HepG2 (cell line): ENCODE measurements at regions not wholly inside any gene's neighbourhood (a gene's known extent, or its start where the extent isn't known, plus 50 kb on each side); places are given as distances from the start of the nearest gene placed in this dataset.

Source experiments
- ATAC-seq: fragments of 200-7000 bp; cut with Tn5 transposase; 3 replicates; pipeline ENCODE4 v1.9.1; 2020; ENCODE audit warnings: mild to moderate bottlenecking, moderate library complexity
- BruUV-seq: library from RNA; stranded (reverse); fragments of 400-500 nt; replicated peaks from 2 replicates; lab custom pipeline; 2021; lab: Mats Ljungman, UMichigan
- CTCF ChIA-PET: fragments of 300-600 bp; formaldehyde crosslinking; extraction: SDS; loops from one replicate; lab custom pipeline; 2021; ENCODE audit warnings: low total read pairs, inconsistent platforms, low intra/inter-chr PET ratio; lab: Yijun Ruan, JAX
- POLR2A ChIA-PET: fragments of 350-600 bp; sonication (Branson Sonifier 250); formaldehyde crosslinking; loops from one replicate; lab custom pipeline; 2020; ENCODE audit warnings: antibody characterized with exemption, inconsistent platforms; lab: Yijun Ruan, JAX
- DNase-seq: peaks from one replicate; pipeline ENCODE4 v3.0.0-alpha.2; 2015; ENCODE audit warnings: low spot score
- FAIRE-seq: peaks from 3 replicates; lab custom pipeline; 2011; peaks lifted over from hg19 to GRCh38; lab: Jason Lieb, UNC
- H2AFZ ChIP-seq: one replicate; pipeline ENCODE4 v1.6.1; 2011; ENCODE audit warnings: low read length, inconsistent platforms
- H3K27ac ChIP-seq: fragments of 300-600 bp; 3 replicates; pipeline ENCODE4 v1.8.0; 2011; ENCODE audit warnings: mixed run types, mild to moderate bottlenecking, mixed read lengths, low read length, inconsistent platforms; ENCODE audit not compliant: insufficient read depth; ENCODE audit errors: extremely low read length
- H3K27me3 ChIP-seq, 2 experiments: fragments of 200-600 bp in 1 of 2; 2 replicates in 1 of 2; 3 replicates in 1 of 2; pipeline versions ENCODE4 v1.6.0 to v1.8.0; 2011; ENCODE audit warnings: low read length in 2 of 2, mild to moderate bottlenecking in 2 of 2, moderate library complexity in 2 of 2, inconsistent platforms in 1 of 2; ENCODE audit not compliant: insufficient read depth in 2 of 2, control insufficient read depth in 1 of 2
- H3K36me3 ChIP-seq, 2 experiments: fragments of 200-600 bp in 1 of 2; replicated peaks in 1 of 2; 2 replicates in 1 of 2; 3 replicates in 1 of 2; pipeline versions ENCODE4 v1.5.1 to v1.8.0; 2011; ENCODE audit warnings: low read length in 2 of 2, inconsistent platforms in 1 of 2; ENCODE audit not compliant: insufficient read depth in 2 of 2, control insufficient read depth in 1 of 2
- H3K4me1 ChIP-seq: 2 replicates; pipeline ENCODE4 v1.5.1; 2012; ENCODE audit warnings: low read length, inconsistent platforms; ENCODE audit not compliant: insufficient read depth
- H3K4me2 ChIP-seq: 2 replicates; pipeline ENCODE4 v1.6.0; 2011; ENCODE audit warnings: low read depth, low read length, inconsistent platforms
- H3K4me3 ChIP-seq, 3 experiments: fragments of 200-600 bp in 1 of 3; sonication (generic), shearing (Covaris generic) in 1 of 3; replicated peaks in 1 of 3; 2 replicates each; pipeline ENCODE4 v1.5.1; 2011 to 2016; ENCODE audit warnings: low read length in 3 of 3, inconsistent platforms in 2 of 3, low read depth in 2 of 3, mild to moderate bottlenecking in 2 of 3, control low read depth in 1 of 3, mixed read lengths in 1 of 3; ENCODE audit not compliant: insufficient read depth in 1 of 3
- H3K79me2 ChIP-seq: one replicate; pipeline ENCODE4 v1.6.1; 2011; ENCODE audit warnings: low read length, inconsistent platforms; ENCODE audit not compliant: insufficient read depth
- H3K9ac ChIP-seq: 2 replicates; pipeline ENCODE4 v1.6.0; 2011; ENCODE audit warnings: mild to moderate bottlenecking, low read depth, low read length, inconsistent platforms; ENCODE audit not compliant: insufficient read depth
- H3K9me3 ChIP-seq: 2 replicates; pipeline ENCODE4 v1.5.1; 2012; ENCODE audit warnings: mild to moderate bottlenecking, low read length
- H4K20me1 ChIP-seq: 2 replicates; pipeline ENCODE4 v1.6.0; 2011; ENCODE audit warnings: inconsistent platforms, mild to moderate bottlenecking, low read length, moderate library complexity; ENCODE audit not compliant: insufficient read depth
- CREB1 ChIP-seq, 2 experiments: fragments of 450-650 bp in 1 of 2; IDR thresholded peaks; 2 replicates each; pipeline ENCODE4 v1.6.1; 2016 to 2017; ENCODE audit warnings: control low read depth in 1 of 2, mild to moderate bottlenecking in 1 of 2, missing compliant biosample characterization in 1 of 2, missing genetic modification characterization in 1 of 2
- FOSL1 ChIP-seq: sonication (generic); formaldehyde crosslinking; IDR thresholded peaks from 2 replicates; pipeline ENCODE4 v1.9.0; 2021; ENCODE audit warnings: missing genetic modification reagents, borderline replicate concordance
- KDM2A ChIP-seq: sonication (generic); formaldehyde crosslinking; IDR thresholded peaks from 2 replicates; pipeline ENCODE4 v1.4.0; 2020; ENCODE audit warnings: low read depth, missing genetic modification reagents, borderline replicate concordance
- SP2 ChIP-seq: sonication (generic); formaldehyde crosslinking; IDR thresholded peaks from 2 replicates; pipeline ENCODE4 v1.5.1; 2020; ENCODE audit warnings: mild to moderate bottlenecking, missing genetic modification reagents
- YEATS4 ChIP-seq: sonication (generic); formaldehyde crosslinking; IDR thresholded peaks from 2 replicates; pipeline ENCODE4 v1.4.0; 2020; ENCODE audit warnings: missing genetic modification reagents, borderline replicate concordance
- ZEB1 ChIP-seq: IDR thresholded peaks from 2 replicates; pipeline ENCODE4 v1.6.1; 2012; ENCODE audit warnings: mild to moderate bottlenecking, low read depth, inconsistent platforms; ENCODE audit not compliant: insufficient replicate concordance
- ZNF253 ChIP-seq: sonication (generic); formaldehyde crosslinking; IDR thresholded peaks from 2 replicates; pipeline ENCODE4 v1.8.0; 2022; ENCODE audit warnings: mild to moderate bottlenecking, missing genetic modification reagents, borderline replicate concordance
- ZNF256 ChIP-seq: sonication (generic); formaldehyde crosslinking; conservative IDR thresholded peaks from 2 replicates; pipeline ENCODE4 v1.4.0; 2020; ENCODE audit warnings: missing genetic modification reagents
- ZNF329 ChIP-seq: sonication (generic); formaldehyde crosslinking; IDR thresholded peaks from 2 replicates; pipeline ENCODE4 v1.9.0; 2021; ENCODE audit warnings: low read depth, mild to moderate bottlenecking, missing genetic modification reagents
- ZNF432 ChIP-seq: sonication (generic); formaldehyde crosslinking; IDR thresholded peaks from 2 replicates; pipeline ENCODE4 v1.5.0; 2020; ENCODE audit warnings: missing genetic modification reagents, mild to moderate bottlenecking, borderline replicate concordance
- ZNF570 ChIP-seq: sonication (generic); formaldehyde crosslinking; IDR thresholded peaks from 2 replicates; pipeline ENCODE4 v1.4.0; 2020; ENCODE audit warnings: mild to moderate bottlenecking, missing genetic modification reagents, borderline replicate concordance
- ZNF678 ChIP-seq: sonication (generic); formaldehyde crosslinking; IDR thresholded peaks from 2 replicates; pipeline ENCODE4 v1.4.0; 2020; ENCODE audit warnings: mild to moderate bottlenecking, missing genetic modification reagents
- ZSCAN20 ChIP-seq: sonication (generic); formaldehyde crosslinking; IDR thresholded peaks from 2 replicates; pipeline ENCODE4 v1.4.0; 2020; ENCODE audit warnings: missing genetic modification reagents, mild to moderate bottlenecking, borderline replicate concordance
- WGBS: methylation state at CpG from one replicate; pipeline ENCODE4 v1.1.6; 2017; ENCODE audit warnings: low lambda C conversion rate; 5-methylcytosine and 5-hydroxymethylcytosine counted together
- in situ Hi-C: cut with HindIII; loops from 2 replicates; pipeline ENCODE4 v1.10.0; 2017; ENCODE audit warnings: low pct_unique_long_range_greater_than_20kb; ENCODE audit not compliant: extremely low pct_ligation_motif_present
- intact Hi-C: fragments of 100-400 bp; cut with micrococcal nuclease; formaldehyde crosslinking; loops from one replicate; pipeline ENCODE4 v1.10.0; 2022; ENCODE audit not compliant: unreplicated experiment
- TF ChIP-seq, protein P1 (sequence below): sonication (generic); formaldehyde crosslinking; IDR thresholded peaks from 2 replicates; pipeline ENCODE4 v1.8.0; 2022; ENCODE audit warnings: mild to moderate bottlenecking, missing genetic modification reagents, moderate library complexity
- TF ChIP-seq, protein P2 (sequence below): sonication (generic); formaldehyde crosslinking; IDR thresholded peaks from 2 replicates; pipeline ENCODE4 v1.4.0; 2020; ENCODE audit warnings: missing genetic modification reagents
- TF ChIP-seq, protein P3 (sequence below): sonication (generic); formaldehyde crosslinking; IDR thresholded peaks from 2 replicates; pipeline ENCODE4 v1.4.0; 2020; ENCODE audit warnings: mild to moderate bottlenecking, missing genetic modification reagents

DNA sequence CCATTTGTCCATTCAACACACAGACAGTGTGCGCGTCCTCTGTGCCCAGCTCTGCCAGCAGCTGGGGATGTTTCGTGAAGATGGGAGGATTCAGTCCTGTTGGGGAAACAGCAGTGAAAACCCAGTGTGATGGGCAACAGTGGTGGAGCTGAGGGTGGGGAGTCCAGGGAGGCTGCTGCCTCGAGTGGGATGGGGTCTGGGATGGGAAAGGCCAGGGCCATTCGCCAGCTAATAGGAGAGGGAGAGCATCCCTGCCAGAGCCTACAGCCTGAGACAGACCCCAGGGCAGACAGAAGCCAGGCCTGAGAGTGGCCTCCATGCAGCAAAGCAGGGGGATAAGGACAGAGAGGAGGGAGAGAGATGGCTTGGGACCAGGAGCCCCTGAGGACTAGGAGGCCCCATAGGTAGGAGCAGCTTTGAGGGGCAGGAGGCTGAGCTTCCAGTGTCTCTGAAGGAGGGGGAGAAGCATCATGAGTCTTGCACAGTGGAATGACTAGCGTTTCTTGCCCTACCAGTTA is 252.6 kb downstream of the NPHP4 start (continued):
- TF ChIP-seq CREB1 (IDR thresholded peaks at IDR 0.05) (no peak), CREB1 (CRISPR knock-in tag; IDR thresholded peaks at IDR 0.05) (no peak), SP2 (CRISPR knock-in tag) (no peak), ZNF678 (no peak)
- TF ChIP-seq, protein P1, sequence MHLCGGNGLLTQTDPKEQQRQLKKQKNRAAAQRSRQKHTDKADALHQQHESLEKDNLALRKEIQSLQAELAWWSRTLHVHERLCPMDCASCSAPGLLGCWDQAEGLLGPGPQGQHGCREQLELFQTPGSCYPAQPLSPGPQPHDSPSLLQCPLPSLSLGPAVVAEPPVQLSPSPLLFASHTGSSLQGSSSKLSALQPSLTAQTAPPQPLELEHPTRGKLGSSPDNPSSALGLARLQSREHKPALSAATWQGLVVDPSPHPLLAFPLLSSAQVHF = no peak

DNA sequence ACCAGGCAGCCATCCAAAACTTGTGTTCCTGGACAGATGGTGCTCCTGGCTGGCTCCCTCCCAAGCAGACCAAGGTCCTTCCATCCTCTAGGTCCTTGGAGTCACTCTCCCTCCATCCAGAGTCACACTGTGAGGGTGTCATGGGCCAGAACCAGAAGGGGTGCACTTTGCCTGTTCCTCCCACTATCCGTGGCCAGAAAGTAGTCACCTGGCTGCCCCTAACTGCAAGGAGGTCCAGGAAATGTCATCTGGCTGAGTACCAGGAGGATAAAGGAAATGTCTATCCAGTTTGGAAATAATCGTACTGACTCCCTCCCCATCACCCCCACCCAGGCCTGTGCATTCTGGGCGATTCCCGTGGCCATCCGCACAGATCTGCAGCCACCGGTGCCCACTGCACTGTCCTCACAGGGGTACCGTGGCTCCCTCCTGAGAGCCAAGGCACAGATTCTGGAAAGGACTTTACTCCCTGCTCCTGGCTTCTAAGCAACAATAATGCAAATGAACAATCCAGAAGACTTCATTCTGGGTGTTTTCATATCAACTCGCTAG is 253.2 kb downstream of the NPHP4 start:
- H3K9me3 ChIP-seq = no peaks in the 10 kb centered on the region
- peaks cover 5 to 21% of the 10 kb centered on the region in 2 experiments; a peak in 4 of 5 replicates for H3K27me3 ChIP-seq

DNA sequence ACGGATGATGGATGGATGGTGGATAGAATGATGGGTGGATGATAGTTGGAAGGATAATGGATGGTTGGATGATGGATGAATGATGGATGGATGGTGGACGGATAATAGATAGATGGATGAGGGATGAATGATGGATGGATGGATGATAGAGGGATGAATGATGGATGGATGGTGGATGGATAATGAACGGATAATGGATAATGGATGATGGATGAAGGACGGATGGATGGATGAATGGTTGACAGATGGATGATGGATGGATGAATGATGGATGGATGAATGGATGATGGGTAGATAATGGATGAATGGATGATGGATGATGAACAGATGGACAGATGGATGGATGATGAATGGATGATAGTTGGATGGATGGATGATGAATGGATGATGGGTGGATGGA is 255.1 kb downstream of the NPHP4 start:
- WGBS = 13% methylated on average over 4 of the region's 4 CpGs
- ChIA-PET POLR2A (no interaction called here), CTCF (no interaction called here)
- TF ChIP-seq ZNF253 (CRISPR knock-in tag) (no peak), YEATS4 (CRISPR knock-in tag) (no peak), ZNF432 (CRISPR knock-in tag) (no peak), ZNF256 (no peak), FOSL1 (CRISPR knock-in tag) (no peak), ZSCAN20 (no peak), ZNF329 (CRISPR knock-in tag) (no peak)
- TF ChIP-seq, protein P2, sequence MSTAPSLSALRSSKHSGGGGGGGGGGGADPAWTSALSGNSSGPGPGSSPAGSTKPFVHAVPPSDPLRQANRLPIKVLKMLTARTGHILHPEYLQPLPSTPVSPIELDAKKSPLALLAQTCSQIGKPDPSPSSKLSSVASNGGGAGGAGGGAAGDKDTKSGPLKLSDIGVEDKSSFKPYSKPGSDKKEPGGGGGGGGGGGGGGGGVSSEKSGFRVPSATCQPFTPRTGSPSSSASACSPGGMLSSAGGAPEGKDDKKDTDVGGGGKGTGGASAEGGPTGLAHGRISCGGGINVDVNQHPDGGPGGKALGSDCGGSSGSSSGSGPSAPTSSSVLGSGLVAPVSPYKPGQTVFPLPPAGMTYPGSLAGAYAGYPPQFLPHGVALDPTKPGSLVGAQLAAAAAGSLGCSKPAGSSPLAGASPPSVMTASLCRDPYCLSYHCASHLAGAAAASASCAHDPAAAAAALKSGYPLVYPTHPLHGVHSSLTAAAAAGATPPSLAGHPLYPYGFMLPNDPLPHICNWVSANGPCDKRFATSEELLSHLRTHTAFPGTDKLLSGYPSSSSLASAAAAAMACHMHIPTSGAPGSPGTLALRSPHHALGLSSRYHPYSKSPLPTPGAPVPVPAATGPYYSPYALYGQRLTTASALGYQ (CRISPR knock-in tag) = no peak
- TF ChIP-seq, protein P3, sequence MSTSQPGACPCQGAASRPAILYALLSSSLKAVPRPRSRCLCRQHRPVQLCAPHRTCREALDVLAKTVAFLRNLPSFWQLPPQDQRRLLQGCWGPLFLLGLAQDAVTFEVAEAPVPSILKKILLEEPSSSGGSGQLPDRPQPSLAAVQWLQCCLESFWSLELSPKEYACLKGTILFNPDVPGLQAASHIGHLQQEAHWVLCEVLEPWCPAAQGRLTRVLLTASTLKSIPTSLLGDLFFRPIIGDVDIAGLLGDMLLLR (CRISPR knock-in tag) = no peak

More for the DNA sequence above, 253.2 kb downstream of the NPHP4 start:
- H3K79me2 ChIP-seq = no peaks in the 10 kb centered on the region
- ATAC-seq (no peak), DNase-seq (no peak), FAIRE-seq (no peak)
- intact Hi-C loops = no loop called here
- H4K20me1 ChIP-seq = no peaks in the 10 kb centered on the region
- in situ Hi-C loops = no loop called here
- no TSS peak for BruUV-seq
- H3K27ac ChIP-seq = no peak overlapping the region
- TF ChIP-seq ZNF570 (CRISPR knock-in tag) = no peak
- TF ChIP-seq KDM2A = no peak
- TF ChIP-seq ZEB1 = no peak
- H3K9ac ChIP-seq = no peak overlapping the region
- ChIA-PET CTCF (no interaction called here), POLR2A (no interaction called here)
- WGBS = 0% methylated on average over 3 of the region's 8 CpGs
- no peaks in the 10 kb centered on the region for H3K4me1 ChIP-seq
- H3K4me3 ChIP-seq = no peak overlapping the region
- no peak overlapping the region for H3K4me2 ChIP-seq
- H2AFZ ChIP-seq = no peak overlapping the region
- no peaks in the 10 kb centered on the region for H3K36me3 ChIP-seq

More for the DNA sequence above, 255.1 kb downstream of the NPHP4 start:
- Histone ChIP-seq H2AFZ (no peak overlapping the region), H3K9me3 (no peaks in the 10 kb centered on the region), H3K36me3 (no peaks in the 10 kb centered on the region), H3K27ac (no peak overlapping the region), H3K4me1 (no peaks in the 10 kb centered on the region), H3K9ac (no peak overlapping the region), H4K20me1 (no peaks in the 10 kb centered on the region), H3K4me3 (no peak overlapping the region), H3K4me2 (no peak overlapping the region), H3K79me2 (no peaks in the 10 kb centered on the region), H3K27me3 (peaks cover 1 to 22% of the 10 kb centered on the region in 2 experiments; a peak in 2 of 5 replicates)
- intact Hi-C loops = no loop called here
- in situ Hi-C loops = no loop called here
- BruUV-seq = no TSS peak
- no peak for ATAC-seq
- no peak for FAIRE-seq
- DNase-seq = no peak
